SK-N-SH (cell line): ENCODE measurements at regions not wholly inside any gene's neighbourhood (a gene's known extent, or its start where the extent isn't known, plus 50 kb on each side); places are given as distances from the start of the nearest gene placed in this dataset.

Source experiments
- CTCF ChIA-PET: fragments of 300-600, 350-600 bp; formaldehyde crosslinking; extraction: SDS; loops from one replicate; lab custom pipeline; 2021; lab: Yijun Ruan, JAX
- POLR2A ChIA-PET: fragments of 350-600 bp; sonication (Branson Sonifier 250); formaldehyde crosslinking; extraction: SDS; loops from one replicate; lab custom pipeline; 2020; ENCODE audit warnings: antibody characterized with exemption, inconsistent platforms; lab: Yijun Ruan, JAX
- DNase-seq: peaks from one replicate; pipeline ENCODE4 v3.0.0; 2012
- H2AFZ ChIP-seq: fragments of 200-600 bp; sonication (generic); 2 replicates; pipeline ENCODE4 v1.8.1; 2016; ENCODE audit warnings: antibody characterized with exemption, mild to moderate bottlenecking, low read depth
- H3F3A ChIP-seq: fragments of 200-600 bp; sonication (generic); replicated peaks from 2 replicates; pipeline ENCODE3; 2016; ENCODE audit warnings: antibody characterized with exemption, mild to moderate bottlenecking; ENCODE audit not compliant: insufficient read depth
- H3K27ac ChIP-seq, 2 experiments: fragments of 200-500 bp in 1 of 2; fragments of 200-600 bp in 1 of 2; sonication (Bioruptor generic) in 1 of 2; sonication (generic), shearing (Covaris generic) in 1 of 2; 2 replicates each; pipeline versions ENCODE4 v1.5.1 to v1.6.1; 2014 to 2016; ENCODE audit warnings: low read depth in 2 of 2, inconsistent platforms in 1 of 2, low read length in 1 of 2, mild to moderate bottlenecking in 1 of 2, mixed read lengths in 1 of 2
- H3K27me3 ChIP-seq: fragments of 200-600 bp; sonication (generic), shearing (Covaris generic); 2 replicates; pipeline ENCODE4 v1.6.1; 2016; ENCODE audit warnings: mixed run types; ENCODE audit not compliant: insufficient read depth
- H3K36me3 ChIP-seq, 2 experiments: fragments of 200-500 bp in 1 of 2; fragments of 200-600 bp in 1 of 2; sonication (Bioruptor generic) in 1 of 2; sonication (generic) in 1 of 2; replicated peaks in 1 of 2; 2 replicates each; pipeline versions ENCODE3 to v1.5.1; 2014 to 2016; ENCODE audit warnings: low read length in 1 of 2, mild to moderate bottlenecking in 1 of 2; ENCODE audit not compliant: insufficient read depth in 2 of 2, control insufficient read depth in 1 of 2
- H3K4me1 ChIP-seq, 2 experiments: fragments of 200-500 bp in 1 of 2; fragments of 200-600 bp in 1 of 2; sonication (Bioruptor generic) in 1 of 2; sonication (generic), shearing (Covaris generic) in 1 of 2; 2 replicates each; pipeline versions ENCODE4 v1.5.1 to v1.6.1; 2014 to 2016; ENCODE audit warnings: low read depth in 1 of 2, low read length in 1 of 2, mixed run types in 1 of 2; ENCODE audit not compliant: insufficient read depth in 2 of 2, control insufficient read depth in 1 of 2
- H3K4me2 ChIP-seq: fragments of 200-600 bp; sonication (generic), shearing (Covaris generic); 2 replicates; pipeline ENCODE4 v1.6.1; 2017; ENCODE audit warnings: mixed run types
- H3K4me3 ChIP-seq, 2 experiments: fragments of 200-500 bp in 1 of 2; fragments of 200-600 bp in 1 of 2; sonication (Bioruptor generic) in 1 of 2; sonication (generic), shearing (Covaris generic) in 1 of 2; 2 replicates each; pipeline versions ENCODE4 v1.5.1 to v1.8.1; 2014 to 2016; ENCODE audit warnings: low read depth in 2 of 2, inconsistent platforms in 1 of 2, low read length in 1 of 2, mild to moderate bottlenecking in 1 of 2, mixed read lengths in 1 of 2, moderate library complexity in 1 of 2
- H3K79me2 ChIP-seq: fragments of 200-600 bp; sonication (generic); 2 replicates; pipeline ENCODE4 v1.8.1; 2017; ENCODE audit warnings: mild to moderate bottlenecking; ENCODE audit not compliant: insufficient read depth
- H3K9ac ChIP-seq: fragments of 200-600 bp; sonication (generic); 2 replicates; pipeline ENCODE4 v1.6.1; 2017; ENCODE audit warnings: mixed run types
- H3K9me2 ChIP-seq: fragments of 200-600 bp; sonication (generic); 2 replicates; pipeline ENCODE4 v1.6.1; 2017; ENCODE audit warnings: mixed run types
- H3K9me3 ChIP-seq: fragments of 200-600 bp; sonication (generic); 2 replicates; pipeline ENCODE4 v1.6.1; 2017; ENCODE audit warnings: mixed run types, mild to moderate bottlenecking, moderate library complexity
- H4K20me1 ChIP-seq: fragments of 200-600 bp; sonication (generic); 2 replicates; pipeline ENCODE4 v1.6.1; 2017; ENCODE audit warnings: mild to moderate bottlenecking, mixed run types; ENCODE audit not compliant: insufficient read depth
- ELF1 ChIP-seq: IDR thresholded peaks from 2 replicates; pipeline ENCODE4 v1.4.0; 2012
- EP300 ChIP-seq, 2 experiments: IDR thresholded peaks; 2 replicates each; pipeline versions ENCODE4 v1.4.0 to v1.6.1; 2012; ENCODE audit warnings: borderline replicate concordance in 1 of 2, low read depth in 1 of 2, low read length in 1 of 2
- FOSL2 ChIP-seq: IDR thresholded peaks from 2 replicates; pipeline ENCODE4 v1.4.0; 2012; ENCODE audit warnings: low read depth, mild to moderate bottlenecking, moderate library complexity, borderline replicate concordance
- GABPA ChIP-seq: IDR thresholded peaks from 2 replicates; pipeline ENCODE4 v1.4.0; 2012; ENCODE audit warnings: low read depth, mild to moderate bottlenecking
- MAX ChIP-seq: IDR thresholded peaks from 2 replicates; pipeline ENCODE4 v1.4.0; 2012; ENCODE audit warnings: low read depth
- NFIC ChIP-seq: IDR thresholded peaks from 2 replicates; pipeline ENCODE4 v1.4.0; 2012; ENCODE audit warnings: borderline replicate concordance
- POLR2AphosphoS5 ChIP-seq: IDR thresholded peaks from 2 replicates; pipeline ENCODE4 v1.6.1; 2012; ENCODE audit warnings: low read depth, low read length
- RAD21 ChIP-seq: IDR thresholded peaks from 2 replicates; pipeline ENCODE4 v1.6.1; 2012; ENCODE audit warnings: mild to moderate bottlenecking, low read length
- RXRA ChIP-seq: IDR thresholded peaks from 2 replicates; pipeline ENCODE4 v1.4.0; 2012; ENCODE audit warnings: low read depth, mild to moderate bottlenecking, borderline replicate concordance
- SIN3A ChIP-seq: IDR thresholded peaks from 2 replicates; pipeline ENCODE4 v1.6.1; 2012; ENCODE audit warnings: low read depth, mild to moderate bottlenecking, low read length, moderate library complexity, borderline replicate concordance
- SMC3 ChIP-seq: IDR thresholded peaks from 2 replicates; pipeline ENCODE4 v1.6.1; 2012; ENCODE audit warnings: low read depth, low read length, improper control_type of control experiment
- TAF1 ChIP-seq: IDR thresholded peaks from 2 replicates; pipeline ENCODE4 v1.6.1; 2012; ENCODE audit warnings: low read depth, mild to moderate bottlenecking, low read length, moderate library complexity, borderline replicate concordance
- TCF12 ChIP-seq: IDR thresholded peaks from 2 replicates; pipeline ENCODE4 v1.4.0; 2012
- USF2 ChIP-seq: fragments of 150-350 bp; IDR thresholded peaks from 2 replicates; pipeline ENCODE4 v1.6.1; 2017; ENCODE audit warnings: antibody characterized with exemption, low read length, low read depth, borderline replicate concordance
- YY1 ChIP-seq: IDR thresholded peaks from 2 replicates; pipeline ENCODE4 v1.4.0; 2012; ENCODE audit warnings: low read depth, mild to moderate bottlenecking
- WGBS: methylation state at CpG from one replicate; pipeline ENCODE4 v1.1.6; 2017; ENCODE audit warnings: low lambda C conversion rate; 5-methylcytosine and 5-hydroxymethylcytosine counted together
- TF ChIP-seq, protein P1 (sequence below): IDR thresholded peaks from 2 replicates; pipeline ENCODE4 v1.6.1; 2012; ENCODE audit warnings: mild to moderate bottlenecking, low read depth, low read length, moderate library complexity
- TF ChIP-seq, protein P2 (sequence below): IDR thresholded peaks from 2 replicates; pipeline ENCODE4 v1.4.0; 2012; ENCODE audit warnings: low read depth, borderline replicate concordance

GRCh38 chr4:114264452-114264851 is 285.0 kb upstream of the ARSJ start:
- no peaks in the 10 kb centered on the region for H3K79me2 ChIP-seq
- H3K4me1 ChIP-seq, result peaks cover 4 to 11% of the 10 kb centered on the region in 2 experiments; a peak in 3 of 4 replicates
- H3K4me2 ChIP-seq, result no peak overlapping the region
- H3K27ac ChIP-seq, result peak overlapping the region in 1 of 2 experiments; percentile 79; a peak in 2 of 4 replicates
- no peaks in the 10 kb centered on the region for H3K9me2 ChIP-seq
- H3K36me3 ChIP-seq, result no peaks in the 10 kb centered on the region
- H3K4me3 ChIP-seq, result no peak overlapping the region
- WGBS, result 88% methylated on average over 1 of the region's 1 CpG
- POLR2A ChIA-PET, result no interaction called here
- no peak overlapping the region for H3K9ac ChIP-seq
- H4K20me1 ChIP-seq, result no peaks in the 10 kb centered on the region
- no peak for DNase-seq
- no peak overlapping the region for H2AFZ ChIP-seq
- H3K9me3 ChIP-seq, result no peaks in the 10 kb centered on the region
- H3K27me3 ChIP-seq, result no peaks in the 10 kb centered on the region
- H3F3A ChIP-seq, result peaks cover 24% of the 10 kb centered on the region
- TF ChIP-seq SMC3 (no peak), SIN3A (no peak), FOSL2 (no peak), RXRA (no peak), TCF12 (no peak), USF2 (no peak), MAX (no peak), YY1 (no peak), ELF1 (no peak), NFIC (no peak), RAD21 (no peak), EP300 (IDR thresholded peaks at IDR 0.05; ENCODE audit: borderline replicate concordance in 1 of 2, low read depth in 1 of 2, low read length in 1 of 2) (no peak), TAF1 (no peak), POLR2AphosphoS5 (no peak), GABPA (no peak)
- TF ChIP-seq, protein P1, sequence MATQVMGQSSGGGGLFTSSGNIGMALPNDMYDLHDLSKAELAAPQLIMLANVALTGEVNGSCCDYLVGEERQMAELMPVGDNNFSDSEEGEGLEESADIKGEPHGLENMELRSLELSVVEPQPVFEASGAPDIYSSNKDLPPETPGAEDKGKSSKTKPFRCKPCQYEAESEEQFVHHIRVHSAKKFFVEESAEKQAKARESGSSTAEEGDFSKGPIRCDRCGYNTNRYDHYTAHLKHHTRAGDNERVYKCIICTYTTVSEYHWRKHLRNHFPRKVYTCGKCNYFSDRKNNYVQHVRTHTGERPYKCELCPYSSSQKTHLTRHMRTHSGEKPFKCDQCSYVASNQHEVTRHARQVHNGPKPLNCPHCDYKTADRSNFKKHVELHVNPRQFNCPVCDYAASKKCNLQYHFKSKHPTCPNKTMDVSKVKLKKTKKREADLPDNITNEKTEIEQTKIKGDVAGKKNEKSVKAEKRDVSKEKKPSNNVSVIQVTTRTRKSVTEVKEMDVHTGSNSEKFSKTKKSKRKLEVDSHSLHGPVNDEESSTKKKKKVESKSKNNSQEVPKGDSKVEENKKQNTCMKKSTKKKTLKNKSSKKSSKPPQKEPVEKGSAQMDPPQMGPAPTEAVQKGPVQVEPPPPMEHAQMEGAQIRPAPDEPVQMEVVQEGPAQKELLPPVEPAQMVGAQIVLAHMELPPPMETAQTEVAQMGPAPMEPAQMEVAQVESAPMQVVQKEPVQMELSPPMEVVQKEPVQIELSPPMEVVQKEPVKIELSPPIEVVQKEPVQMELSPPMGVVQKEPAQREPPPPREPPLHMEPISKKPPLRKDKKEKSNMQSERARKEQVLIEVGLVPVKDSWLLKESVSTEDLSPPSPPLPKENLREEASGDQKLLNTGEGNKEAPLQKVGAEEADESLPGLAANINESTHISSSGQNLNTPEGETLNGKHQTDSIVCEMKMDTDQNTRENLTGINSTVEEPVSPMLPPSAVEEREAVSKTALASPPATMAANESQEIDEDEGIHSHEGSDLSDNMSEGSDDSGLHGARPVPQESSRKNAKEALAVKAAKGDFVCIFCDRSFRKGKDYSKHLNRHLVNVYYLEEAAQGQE, result no peak
- TF ChIP-seq, protein P2, sequence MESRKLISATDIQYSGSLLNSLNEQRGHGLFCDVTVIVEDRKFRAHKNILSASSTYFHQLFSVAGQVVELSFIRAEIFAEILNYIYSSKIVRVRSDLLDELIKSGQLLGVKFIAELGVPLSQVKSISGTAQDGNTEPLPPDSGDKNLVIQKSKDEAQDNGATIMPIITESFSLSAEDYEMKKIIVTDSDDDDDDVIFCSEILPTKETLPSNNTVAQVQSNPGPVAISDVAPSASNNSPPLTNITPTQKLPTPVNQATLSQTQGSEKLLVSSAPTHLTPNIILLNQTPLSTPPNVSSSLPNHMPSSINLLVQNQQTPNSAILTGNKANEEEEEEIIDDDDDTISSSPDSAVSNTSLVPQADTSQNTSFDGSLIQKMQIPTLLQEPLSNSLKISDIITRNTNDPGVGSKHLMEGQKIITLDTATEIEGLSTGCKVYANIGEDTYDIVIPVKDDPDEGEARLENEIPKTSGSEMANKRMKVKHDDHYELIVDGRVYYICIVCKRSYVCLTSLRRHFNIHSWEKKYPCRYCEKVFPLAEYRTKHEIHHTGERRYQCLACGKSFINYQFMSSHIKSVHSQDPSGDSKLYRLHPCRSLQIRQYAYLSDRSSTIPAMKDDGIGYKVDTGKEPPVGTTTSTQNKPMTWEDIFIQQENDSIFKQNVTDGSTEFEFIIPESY, result no peak
- CTCF ChIA-PET, result interaction anchor here (1.3 kb wide), 1 partner anchor 22 kb away, joined by 3 read pairs; no protein-coding TSS in a partner anchor
